ENCODE measurements at regions not wholly inside any gene's neighbourhood (a gene's known extent, or its start where the extent isn't known, plus 50 kb on each side); places are given as distances from the start of the nearest gene placed in this dataset.

- no peak for DNase-seq
Measured at GRCh38 chr14:30786701-30787100, 87.7 kb upstream of the COCH start.

GRCh38 chr14:30790827-30791226 is 83.5 kb upstream of the COCH start:
- DNase-seq: no peak

GRCh38 chr14:30791522-30792351 is 82.6 kb upstream of the COCH start:
- no peak for DNase-seq

- DNase-seq: no peak
Measured at GRCh38 chr14:30796707-30797106, 77.7 kb upstream of the COCH start.

- no peak for DNase-seq
Measured at GRCh38 chr14:30798516-30798915, 75.8 kb upstream of the COCH start.

- DNase-seq: no peak
Measured at GRCh38 chr14:30798961-30799360, 75.4 kb upstream of the COCH start.

- no peak for DNase-seq
Measured at GRCh38 chr14:30799933-30800332, 74.4 kb upstream of the COCH start.

- no peak for DNase-seq
Measured at GRCh38 chr14:30803185-30803584, 71.2 kb upstream of the COCH start.

- DNase-seq: no peak
Measured at GRCh38 chr14:30805284-30805683, 69.1 kb upstream of the COCH start.

- peak; percentile 17 for DNase-seq
Measured at GRCh38 chr14:30808576-30808975, 65.8 kb upstream of the COCH start.

GRCh38 chr14:30813216-30813615 is 61.1 kb upstream of the COCH start:
- no peak for DNase-seq

GRCh38 chr14:30820674-30821073 is 53.7 kb upstream of the COCH start:
- DNase-seq: no peak

- DNase-seq: no peak
Measured at GRCh38 chr14:30822080-30822571, 52.2 kb upstream of the COCH start.
